GM19025 (cell line): ENCODE measurements at regions not wholly inside any gene's neighbourhood (a gene's known extent, or its start where the extent isn't known, plus 50 kb on each side); places are given as distances from the start of the nearest gene placed in this dataset.
"Not testable (repeated sequence)": the region's sequence is repeated elsewhere in the genome, so short reads cannot be mapped to it uniquely, and the experiment has no call there.

ENCODE experiments used
- ATAC-seq: cut with Tn5 transposase; IDR thresholded peaks from one replicate; pipeline ENCODE4 v1.9.1; 2021; ENCODE audit warnings: mild to moderate bottlenecking, low read depth, moderate library complexity; ENCODE audit not compliant: unreplicated experiment

DNA sequence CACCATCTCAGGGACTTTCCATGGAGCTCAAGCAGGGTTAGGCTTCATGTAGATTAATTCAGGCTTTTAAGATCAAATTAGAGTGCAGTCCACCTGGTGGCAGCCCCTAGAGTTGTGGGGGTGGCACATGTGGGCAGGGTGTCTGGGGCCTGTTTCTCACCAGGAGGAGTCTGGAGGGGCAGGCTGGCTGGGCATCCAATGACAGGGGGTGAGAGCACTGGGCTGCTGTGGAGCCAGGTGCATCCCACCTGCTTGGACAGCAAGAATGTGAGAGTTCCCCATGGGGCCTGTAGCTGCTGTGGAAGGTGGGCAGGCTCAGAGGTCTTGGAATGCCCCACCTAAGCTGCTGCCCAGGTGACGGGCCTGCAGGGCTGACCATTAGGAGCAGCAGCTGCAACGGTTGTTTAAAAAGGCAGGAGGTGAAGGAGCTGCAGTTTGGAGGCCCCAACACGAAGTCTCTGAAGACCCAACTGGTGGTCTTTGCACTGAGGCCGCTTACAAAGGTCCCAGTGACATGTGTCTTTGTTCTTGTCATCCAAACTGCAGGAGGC is 686.3 kb upstream of the HS6ST1 start:
- no peak for ATAC-seq

DNA sequence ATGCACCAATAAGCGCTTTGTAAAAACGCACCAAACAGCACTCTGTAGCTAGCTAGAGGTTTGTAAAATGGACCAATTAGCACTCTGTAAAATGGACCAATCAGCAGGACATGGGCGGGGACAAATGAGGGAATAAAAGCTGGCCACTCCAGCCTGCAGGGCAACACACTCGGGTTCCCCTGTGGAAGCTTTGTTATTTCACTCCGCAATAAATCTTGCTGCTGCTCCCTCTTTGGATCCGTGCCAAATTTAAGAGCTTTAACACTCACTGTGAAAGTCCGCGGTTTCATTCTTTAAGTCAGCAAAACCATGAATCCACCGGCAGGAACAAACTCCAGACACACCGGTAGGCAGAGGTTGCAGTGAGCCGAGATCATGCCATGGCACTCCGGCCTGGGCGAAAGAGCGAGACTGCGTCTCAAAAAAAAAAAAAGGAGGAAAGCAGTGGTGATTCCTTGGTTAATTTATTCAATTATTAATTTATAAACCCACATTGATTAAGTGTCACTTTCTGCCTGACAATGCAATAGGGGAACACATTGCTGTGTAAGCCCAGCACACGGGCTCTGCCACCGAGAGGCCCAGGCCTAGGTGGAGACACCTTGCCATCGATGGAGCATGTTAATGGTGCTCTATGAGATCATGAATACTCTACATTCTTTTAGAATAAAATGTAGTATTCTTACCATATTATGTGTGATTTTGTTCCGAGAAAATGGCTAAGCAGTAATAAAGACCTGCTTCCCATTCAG is 687.6 kb upstream of the HS6ST1 start:
- ATAC-seq, result no peak

DNA sequence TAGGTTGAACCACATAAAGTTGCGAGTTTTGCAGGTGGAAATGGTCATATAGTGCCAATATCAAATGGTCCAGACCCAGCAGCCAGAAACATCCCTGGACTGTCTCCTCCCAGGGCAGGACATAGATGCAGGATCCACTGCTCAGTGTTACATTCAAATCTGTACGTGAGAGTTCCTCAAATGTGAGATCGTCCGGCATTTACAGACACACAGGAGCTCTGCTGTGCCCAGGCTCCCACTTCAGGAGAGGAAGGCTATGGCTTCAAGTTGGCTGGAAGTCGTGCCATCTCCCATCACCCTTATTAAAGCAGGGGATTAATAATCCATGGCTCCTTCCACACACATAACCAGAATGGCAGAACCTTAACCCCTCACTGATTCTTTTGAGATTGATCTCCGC is 688.2 kb upstream of the HS6ST1 start:
- ATAC-seq, result no peak

DNA sequence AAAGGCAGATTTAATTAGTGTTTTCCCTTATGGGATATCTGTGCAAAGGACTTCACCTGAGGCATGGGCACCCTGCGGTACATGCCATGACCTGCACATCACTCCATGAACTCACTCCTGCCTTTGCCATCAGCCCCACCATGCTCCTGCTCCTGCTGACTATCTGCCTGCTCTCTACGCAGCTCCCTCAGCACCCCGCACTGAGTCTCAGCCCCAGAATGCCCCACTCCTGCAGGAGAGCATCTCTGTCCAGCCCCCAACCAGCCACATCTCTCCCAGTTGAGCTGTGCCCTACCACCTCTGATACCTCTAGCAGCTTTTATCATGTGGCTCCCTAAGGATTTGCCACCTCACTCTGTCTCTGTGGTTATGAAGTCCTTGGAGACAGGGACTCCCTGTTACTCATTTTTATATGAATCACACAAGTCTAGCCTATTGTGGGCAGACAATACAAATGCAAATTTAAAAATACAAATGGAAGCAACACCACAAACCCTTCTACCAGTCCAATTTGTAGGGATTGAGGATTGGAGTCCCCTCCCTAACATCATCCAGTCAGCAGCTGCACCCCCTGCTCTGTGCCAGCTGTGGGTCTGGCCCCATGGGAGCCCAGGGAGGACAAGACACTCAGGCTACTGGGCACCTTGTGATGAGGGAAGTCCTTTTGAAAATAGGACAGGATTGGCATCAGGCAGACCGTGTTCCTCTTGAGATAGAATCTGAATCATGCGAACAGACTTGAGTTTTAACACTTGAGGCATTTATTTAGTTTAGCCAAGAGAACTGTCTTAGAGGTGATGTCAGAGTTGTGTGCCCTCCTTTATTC is 689.6 kb upstream of the HS6ST1 start:
- no peak for ATAC-seq

DNA sequence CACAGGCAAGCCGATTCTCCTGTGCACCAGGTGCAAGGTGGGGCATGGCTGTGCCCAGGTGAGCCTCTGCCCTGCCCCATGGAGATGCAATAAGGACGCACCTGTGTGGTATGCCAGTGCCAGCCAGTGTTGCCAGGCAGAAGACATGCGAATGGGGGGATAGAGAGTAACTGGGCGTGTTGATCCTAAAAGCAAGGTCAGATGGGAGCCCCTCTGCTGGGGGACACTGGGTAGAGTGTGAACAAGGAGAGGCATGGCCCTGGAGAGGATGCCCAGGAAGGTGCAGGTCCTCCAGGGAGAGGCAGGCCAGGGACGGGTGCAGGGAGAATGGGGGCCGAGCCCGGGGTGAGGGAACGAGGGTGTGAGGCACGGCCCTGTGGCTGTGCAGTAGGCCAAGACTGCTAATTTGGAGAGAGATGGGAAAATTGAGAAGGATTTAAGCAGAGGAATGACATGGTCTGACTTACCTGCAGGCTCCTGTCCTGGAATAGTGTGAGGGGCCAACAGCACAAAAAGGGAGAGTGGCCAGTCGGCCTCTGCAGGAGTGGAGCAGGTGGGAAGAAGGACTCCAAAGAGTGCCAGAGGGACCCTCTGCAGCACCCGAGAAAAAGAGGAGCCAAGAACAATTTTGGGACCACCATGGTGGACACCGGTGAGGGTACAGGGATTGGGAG is 690.4 kb upstream of the HS6ST1 start:
- no peak for ATAC-seq

DNA sequence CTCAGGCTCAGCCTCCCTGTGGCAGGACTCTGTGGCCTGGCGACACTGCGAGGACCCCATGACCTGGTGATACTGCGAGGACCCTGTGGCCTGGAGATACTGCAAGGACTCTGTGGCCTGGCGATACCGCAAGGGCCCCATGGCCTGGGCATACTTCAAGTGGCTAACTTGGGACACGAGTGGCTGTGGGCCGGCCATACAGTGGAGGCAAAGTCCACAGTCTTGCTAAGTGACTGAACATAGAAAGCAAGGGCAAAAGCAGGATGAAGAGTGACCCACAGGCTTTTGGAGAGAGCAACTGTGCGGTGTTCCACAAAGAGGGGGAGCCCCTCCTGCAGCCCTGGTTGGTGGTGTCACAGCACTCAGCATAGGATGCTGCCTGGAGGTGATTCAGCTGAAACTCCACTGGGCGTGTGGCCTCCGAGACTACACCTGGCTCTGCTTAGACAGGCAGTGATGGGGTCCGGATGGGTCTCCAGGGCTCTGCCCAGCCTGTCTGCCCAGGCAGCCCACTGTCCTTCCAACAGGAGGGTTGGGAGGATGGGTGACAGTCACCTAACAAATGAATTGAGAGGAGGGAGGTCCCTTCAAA is 691.0 kb upstream of the HS6ST1 start:
- no peak for ATAC-seq

DNA sequence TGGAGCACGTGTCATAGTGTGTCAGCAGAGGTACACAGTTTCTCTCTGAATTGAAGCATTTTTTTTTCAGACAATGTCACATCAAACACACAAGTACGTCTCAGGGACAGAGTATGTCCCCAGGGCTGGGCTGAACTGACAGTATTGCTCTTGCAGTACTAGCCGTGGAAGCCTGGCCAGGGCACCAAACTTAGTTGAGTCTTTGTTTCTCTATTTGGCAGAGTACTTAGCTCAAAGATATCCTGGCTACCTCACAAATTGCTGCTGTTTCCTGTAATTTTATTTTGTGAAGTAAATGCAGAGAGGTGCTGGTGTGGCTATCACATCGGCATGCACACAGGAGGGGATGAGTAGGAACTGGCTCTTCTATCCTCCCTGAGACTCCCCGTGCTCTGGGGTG is 691.6 kb upstream of the HS6ST1 start:
- ATAC-seq, result no peak

DNA sequence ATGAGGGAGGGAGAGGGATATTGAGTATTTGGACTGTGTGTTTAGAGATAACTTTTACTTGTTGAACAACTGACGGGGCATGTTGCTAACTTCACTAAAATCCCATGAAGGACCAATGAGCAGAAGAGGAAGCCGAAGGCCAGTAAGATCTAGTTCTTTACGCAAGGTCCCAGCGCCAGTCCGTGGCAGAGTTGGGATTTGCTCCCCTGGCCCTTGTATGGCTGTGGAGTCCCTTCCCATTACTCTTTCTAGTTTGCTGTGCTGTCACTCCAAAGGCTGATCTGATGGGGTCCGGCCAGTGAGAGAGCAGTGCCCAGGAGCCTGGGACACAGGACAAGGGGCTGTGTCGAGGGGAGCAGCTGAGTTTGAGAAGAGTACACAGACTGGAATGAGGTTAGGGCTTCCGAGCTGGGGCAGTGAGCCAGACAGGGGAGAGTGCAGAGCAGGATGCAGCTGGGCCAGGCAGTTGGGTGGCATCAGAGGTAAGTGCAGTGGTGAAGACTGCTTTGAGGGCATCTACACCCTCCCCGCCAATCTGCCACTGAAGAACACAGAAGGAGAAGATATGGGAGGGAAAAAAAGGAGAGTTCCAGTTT is 692.9 kb upstream of the HS6ST1 start:
- ATAC-seq, result no peak

DNA sequence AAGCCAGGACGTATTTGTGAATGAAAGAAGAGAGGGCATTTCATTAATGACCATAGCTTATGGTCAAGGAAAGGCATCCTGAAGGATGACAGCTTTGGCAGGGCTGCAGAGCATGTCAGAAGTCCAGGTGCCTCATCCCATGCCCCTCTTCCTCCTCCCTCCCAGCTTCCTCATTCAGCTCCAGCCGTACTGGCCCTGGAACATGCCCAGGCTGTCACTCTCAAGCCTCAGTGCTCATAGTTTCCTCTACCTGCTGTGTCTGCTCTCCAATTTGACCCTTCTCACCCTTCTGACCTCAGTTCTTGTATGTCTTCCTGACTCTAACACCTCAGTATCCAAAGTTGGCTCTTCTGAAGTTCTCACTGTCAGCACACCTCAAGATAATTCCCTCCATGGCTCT is 695.8 kb upstream of the HS6ST1 start:
- no peak for ATAC-seq

DNA sequence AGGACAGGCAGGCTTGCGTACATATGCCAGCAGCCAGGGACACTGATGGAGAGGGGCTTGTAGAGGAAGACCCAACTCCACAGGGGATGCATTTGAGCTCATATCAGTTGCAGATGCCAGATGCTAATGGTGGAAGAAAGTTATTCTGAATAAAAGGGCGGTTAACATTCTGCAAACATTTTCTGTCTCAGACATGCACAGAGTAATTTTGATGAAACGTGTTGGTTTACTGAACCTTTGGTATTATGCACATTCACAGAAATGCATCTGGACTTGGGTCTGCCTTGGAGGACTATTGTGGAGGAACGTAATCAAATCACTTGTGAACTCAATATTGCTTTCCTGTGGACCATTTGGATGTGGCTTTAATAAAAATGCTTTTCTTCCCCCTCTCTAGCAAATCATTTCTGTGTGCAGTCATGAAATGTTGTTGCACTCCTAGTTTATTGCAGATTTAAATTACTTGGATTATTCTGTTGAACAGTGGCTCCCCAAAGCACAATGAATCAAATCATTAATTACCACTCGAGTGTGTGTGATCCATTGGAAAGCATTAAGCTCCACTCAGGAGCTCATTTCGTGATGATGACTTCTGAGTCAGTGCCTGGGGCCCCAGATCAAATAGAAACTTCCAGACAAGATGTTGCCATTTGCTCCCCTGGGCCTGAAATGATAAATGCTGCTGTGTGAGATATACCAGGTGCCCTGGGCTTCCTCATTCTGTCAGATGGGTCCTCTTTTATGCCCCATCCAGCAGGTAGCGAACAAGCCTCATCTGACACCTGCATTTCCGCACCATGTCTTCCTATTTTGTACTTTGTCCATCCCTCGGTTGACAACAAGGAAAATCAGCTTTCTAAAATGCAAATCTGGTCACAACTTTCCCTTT is 697.0 kb upstream of the HS6ST1 start:
- ATAC-seq, result no peak

DNA sequence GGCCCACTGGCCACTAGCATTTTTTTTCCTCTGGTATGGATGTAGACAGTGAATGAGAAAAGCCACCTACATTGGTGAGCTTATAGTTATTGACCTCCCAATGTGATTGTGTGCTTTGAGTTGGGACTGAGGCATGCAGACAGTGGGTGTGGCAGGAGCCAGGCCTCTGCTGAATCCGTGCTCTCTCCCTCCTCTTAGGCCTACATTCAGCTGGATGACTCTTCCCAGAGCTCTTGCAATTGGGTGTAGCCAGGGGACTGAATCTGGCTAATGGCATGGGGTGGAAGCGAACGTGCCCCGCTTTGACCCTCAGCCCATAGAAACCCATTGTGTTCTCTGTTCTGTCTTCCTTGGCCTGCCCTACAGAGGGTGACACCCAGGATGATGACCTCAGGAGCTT is 698.3 kb upstream of the HS6ST1 start:
- ATAC-seq, result no peak

DNA sequence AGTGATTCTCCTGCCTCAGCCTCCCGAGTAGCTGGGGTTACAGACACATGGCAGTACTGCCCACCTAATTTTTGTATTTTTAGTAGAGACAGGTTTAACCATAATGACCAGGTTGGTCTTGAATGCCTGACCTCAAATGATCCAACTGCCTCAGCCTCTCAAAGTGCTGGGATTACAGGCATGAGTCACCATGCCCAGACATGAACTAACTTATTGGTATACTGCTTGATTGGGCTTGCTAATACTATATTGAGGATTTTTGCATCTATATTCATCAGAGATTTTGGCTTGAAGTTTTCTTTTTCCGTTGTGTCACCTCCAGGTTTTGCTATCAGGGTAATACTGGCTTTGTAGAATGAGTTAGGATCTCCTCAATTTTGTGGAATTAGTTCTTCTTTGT is 706.1 kb upstream of the HS6ST1 start:
- no peak for ATAC-seq

DNA sequence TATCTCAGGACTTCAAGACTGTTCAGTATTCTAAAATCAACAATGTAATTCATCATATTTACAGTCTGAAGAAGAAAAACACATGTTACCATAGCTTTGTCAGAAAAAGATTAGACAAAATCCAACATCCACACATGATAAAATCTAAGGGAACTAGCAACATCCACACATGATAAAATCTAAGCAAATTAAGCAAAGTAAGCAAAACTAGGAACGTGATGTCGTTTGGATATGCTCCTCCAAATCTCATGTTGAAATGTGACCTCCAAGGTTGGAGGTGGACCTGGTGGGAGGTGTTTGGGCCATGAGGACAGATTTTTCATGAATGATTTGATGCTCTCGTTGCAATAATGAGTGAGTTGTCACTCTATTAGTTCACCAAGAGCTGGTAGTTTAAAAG is 717.3 kb upstream of the HS6ST1 start:
- no peak for ATAC-seq

DNA sequence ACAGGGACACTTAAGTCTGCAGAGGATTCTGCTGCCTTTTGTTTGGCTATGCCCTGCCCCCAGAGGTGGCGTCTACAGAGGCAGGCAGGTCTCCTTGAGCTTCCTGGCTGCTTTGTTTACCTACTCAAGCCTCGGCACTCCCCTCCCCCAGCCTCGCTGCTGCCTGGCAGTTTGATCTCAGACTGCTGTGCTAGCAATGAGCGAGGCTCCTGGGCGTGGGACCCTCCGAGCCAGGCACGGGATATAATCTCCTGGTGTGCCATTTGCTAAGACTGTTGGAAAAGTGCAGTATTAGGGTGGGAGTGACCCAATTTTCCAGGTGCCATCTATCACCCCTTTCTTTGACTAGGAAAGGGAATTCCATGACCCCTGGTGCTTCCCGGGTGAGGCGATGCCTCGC is 725.0 kb upstream of the HS6ST1 start:
- not testable (repeated sequence) for ATAC-seq

DNA sequence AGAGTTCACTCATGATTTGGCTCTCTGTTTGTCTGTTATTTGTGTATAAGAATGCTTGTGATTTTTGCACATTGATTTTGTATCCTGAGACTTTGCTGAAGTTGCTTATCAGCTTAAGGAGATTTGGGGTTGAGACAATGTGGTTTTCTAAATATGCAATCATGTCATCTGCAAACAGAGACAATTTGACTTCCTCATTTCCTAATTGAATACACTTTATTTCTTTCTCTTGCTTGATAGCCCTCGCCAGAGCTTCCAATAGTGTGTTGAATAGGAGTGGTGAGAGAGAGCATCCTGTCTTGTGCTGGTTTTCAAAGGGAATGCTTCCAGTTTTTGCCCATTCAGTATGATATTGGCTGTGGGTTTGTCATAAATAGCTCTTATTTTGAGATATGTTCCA is 727.8 kb upstream of the HS6ST1 start:
- ATAC-seq, result not testable (repeated sequence)

DNA sequence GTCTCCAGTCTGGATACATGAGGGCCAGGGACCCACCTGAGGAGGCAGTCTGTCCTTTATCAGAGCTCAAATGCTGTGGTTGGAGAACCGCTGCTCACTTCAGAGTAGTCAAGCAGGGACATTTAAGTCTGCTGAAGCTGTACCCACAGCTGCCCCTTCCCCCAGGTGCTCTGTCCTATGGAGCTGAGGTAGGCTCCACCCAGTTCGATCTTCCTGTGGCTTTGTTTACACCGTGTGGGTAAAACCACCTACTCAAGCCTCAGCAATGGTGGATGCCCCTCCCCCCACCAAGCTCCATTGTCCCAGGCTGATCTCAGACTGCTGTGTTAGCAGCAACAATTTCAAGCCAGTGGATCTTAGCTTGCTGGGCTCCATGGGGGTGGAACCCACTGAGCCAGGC is 731.4 kb upstream of the HS6ST1 start:
- ATAC-seq, result no peak

DNA sequence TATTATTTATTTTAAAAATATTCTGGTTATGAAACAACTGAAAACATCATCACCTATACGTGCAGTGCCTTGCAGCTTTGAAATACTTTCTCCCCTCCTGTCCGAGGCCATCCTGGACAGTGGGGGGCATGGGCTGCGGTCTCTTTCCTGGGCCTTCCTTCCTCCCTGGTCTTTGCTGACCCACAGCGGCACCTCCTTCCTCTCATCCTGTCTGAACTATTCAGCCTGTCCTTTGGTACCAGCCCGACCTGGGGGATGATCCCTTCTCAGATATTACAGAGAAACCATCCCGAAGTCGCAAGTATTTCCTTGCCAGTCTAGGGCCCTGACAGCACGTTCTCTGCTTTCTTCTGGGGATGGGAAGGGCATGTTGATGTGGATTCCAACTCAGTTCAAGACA is 736.6 kb upstream of the HS6ST1 start:
- ATAC-seq, result no peak

DNA sequence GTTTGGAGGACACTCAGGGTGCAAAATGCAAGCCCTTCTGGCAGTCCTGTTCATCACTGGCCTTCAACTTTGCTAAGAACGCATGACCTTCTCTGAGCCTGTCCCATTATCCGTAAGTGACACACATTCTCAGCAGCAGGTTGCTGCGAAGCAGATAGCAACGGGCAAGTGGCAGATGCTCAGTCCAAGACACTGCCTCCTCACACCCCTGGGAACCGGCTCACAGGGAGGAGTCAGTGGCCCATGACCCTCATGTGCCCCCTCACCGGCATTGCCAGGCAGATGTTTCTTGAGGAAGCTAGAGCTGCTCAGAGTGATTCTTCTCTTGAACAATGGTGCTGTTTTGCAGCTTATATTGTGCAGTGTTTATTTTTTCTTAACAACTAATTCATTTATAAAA is 737.2 kb upstream of the HS6ST1 start:
- no peak for ATAC-seq

DNA sequence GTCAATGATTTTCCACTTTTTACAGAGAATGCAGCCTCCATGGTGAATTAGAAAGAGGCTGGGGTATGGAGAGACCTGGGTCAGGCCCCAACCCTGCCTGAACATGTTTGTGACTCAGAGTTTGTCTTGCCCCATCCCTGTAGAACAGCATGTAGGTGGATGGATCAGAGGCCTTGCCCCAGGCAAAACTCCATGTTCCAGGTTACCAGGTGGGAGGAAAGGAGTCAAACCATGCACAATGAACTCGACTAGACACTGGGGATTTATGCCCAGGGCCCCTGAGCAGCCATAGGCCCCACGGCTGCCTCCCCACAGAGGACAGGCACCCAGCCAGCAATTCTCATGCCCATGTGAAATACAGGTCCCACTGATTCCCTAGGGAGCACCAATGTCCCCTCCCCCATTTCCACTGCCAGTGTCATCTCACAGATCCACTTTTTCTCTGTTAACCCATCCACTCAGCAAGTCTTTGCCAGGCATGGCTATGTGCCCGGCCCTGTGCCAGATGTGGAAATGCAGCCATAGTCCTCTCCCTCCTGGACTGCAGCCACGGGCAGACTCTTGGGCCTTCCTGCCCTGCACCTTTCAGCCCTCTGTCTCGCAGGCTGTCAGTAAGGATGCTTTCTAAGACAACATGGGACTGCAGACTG is 737.8 kb upstream of the HS6ST1 start:
- no peak for ATAC-seq
